Thyroid gland (tissue), 4 donors: ENCODE measurements at regions not wholly inside any gene's neighbourhood (a gene's known extent, or its start where the extent isn't known, plus 50 kb on each side); places are given as distances from the start of the nearest gene placed in this dataset.

Experiments used
- POLR2A ChIP-seq, 2 donors: fragments of 450-650 bp; IDR thresholded peaks; one replicate each; pipeline ENCODE4 v1.6.1; 2017; ENCODE audit warnings: antibody characterized with exemption in 2 of 2, mild to moderate bottlenecking in 2 of 2, moderate library complexity in 1 of 2
- TF ChIP-seq, protein P1 (sequence below), 6 experiments: fragments of 200-600 bp in 3 of 6; fragments of 450-650 bp in 3 of 6; sonication (generic) in 3 of 6; IDR thresholded peaks; one replicate each; pipeline ENCODE4 v1.5.1; 2016 to 2019; ENCODE audit warnings: antibody characterized with exemption in 6 of 6, mild to moderate bottlenecking in 2 of 6, inconsistent platforms in 1 of 6, moderate library complexity in 1 of 6

DNA sequence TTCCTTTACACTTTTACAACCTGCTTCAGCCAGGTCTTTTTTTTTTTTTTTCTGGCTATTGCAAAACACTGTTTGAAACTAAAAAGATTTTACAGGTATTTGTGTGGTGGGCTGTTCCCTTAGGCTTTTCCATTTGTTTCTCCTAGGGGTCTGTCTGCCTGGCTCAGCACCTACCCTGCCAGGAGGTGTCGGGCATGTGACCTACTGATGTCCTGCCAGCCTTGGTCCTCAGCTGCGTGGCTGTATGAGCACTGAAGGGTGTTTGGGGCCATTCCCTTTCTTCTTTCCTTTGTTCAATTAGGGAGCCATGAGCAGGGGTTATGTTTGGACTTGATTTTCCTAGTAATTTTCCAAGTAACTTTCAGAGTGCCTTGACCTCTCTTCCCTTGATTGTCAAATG is 269.2 kb upstream of the SALL1 start:
- TF ChIP-seq, protein P1, sequence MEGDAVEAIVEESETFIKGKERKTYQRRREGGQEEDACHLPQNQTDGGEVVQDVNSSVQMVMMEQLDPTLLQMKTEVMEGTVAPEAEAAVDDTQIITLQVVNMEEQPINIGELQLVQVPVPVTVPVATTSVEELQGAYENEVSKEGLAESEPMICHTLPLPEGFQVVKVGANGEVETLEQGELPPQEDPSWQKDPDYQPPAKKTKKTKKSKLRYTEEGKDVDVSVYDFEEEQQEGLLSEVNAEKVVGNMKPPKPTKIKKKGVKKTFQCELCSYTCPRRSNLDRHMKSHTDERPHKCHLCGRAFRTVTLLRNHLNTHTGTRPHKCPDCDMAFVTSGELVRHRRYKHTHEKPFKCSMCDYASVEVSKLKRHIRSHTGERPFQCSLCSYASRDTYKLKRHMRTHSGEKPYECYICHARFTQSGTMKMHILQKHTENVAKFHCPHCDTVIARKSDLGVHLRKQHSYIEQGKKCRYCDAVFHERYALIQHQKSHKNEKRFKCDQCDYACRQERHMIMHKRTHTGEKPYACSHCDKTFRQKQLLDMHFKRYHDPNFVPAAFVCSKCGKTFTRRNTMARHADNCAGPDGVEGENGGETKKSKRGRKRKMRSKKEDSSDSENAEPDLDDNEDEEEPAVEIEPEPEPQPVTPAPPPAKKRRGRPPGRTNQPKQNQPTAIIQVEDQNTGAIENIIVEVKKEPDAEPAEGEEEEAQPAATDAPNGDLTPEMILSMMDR (IDR thresholded peaks at IDR 0.05) = no peak
- TF ChIP-seq POLR2A (IDR thresholded peaks at IDR 0.05) = no peak
